SU-DHL-6 (cell line): ENCODE measurements at regions not wholly inside any gene's neighbourhood (a gene's known extent, or its start where the extent isn't known, plus 50 kb on each side); places are given as distances from the start of the nearest gene placed in this dataset.
"Not testable (repeated sequence)": the region's sequence is repeated elsewhere in the genome, so short reads cannot be mapped to it uniquely, and the experiment has no call there.

Experiments used
- H2AFZ ChIP-seq: fragments of 200-600 bp; sonication (generic); 2 replicates; pipeline ENCODE4 v1.6.1; 2014; ENCODE audit warnings: low read depth, mild to moderate bottlenecking, moderate library complexity, mixed read lengths, antibody characterized with exemption, low read length; ENCODE audit not compliant: severe bottlenecking
- H3F3A ChIP-seq: fragments of 200-600 bp; shearing (Covaris generic); 2 replicates; pipeline ENCODE4 v1.6.0; 2016; ENCODE audit warnings: antibody characterized with exemption, mild to moderate bottlenecking; ENCODE audit not compliant: insufficient read depth
- H3K27ac ChIP-seq: fragments of 200-600 bp; sonication (generic); 2 replicates; pipeline ENCODE4 v1.5.1; 2016; ENCODE audit warnings: low read depth, mild to moderate bottlenecking, low read length, moderate library complexity, mixed read lengths
- H3K27me3 ChIP-seq: fragments of 200-600 bp; sonication (generic), shearing (Covaris generic); 2 replicates; pipeline ENCODE4 v1.6.0; 2014; ENCODE audit warnings: mild to moderate bottlenecking, low read length
- H3K36me3 ChIP-seq: fragments of 200-600 bp; sonication (generic); 2 replicates; pipeline ENCODE4 v1.6.1; 2014; ENCODE audit warnings: mild to moderate bottlenecking, low read length, mixed read lengths
- H3K4me2 ChIP-seq: fragments of 300-600, 200-600 bp; shearing (Covaris generic), sonication (generic); 2 replicates; pipeline ENCODE4 v1.6.0; 2014; ENCODE audit warnings: low read length, low read depth, mild to moderate bottlenecking; ENCODE audit not compliant: poor library complexity, severe bottlenecking
- H3K4me3 ChIP-seq: fragments of 200-600 bp; sonication (generic); 2 replicates; pipeline ENCODE4 v1.5.1; 2014; ENCODE audit warnings: antibody characterized with exemption, low read length, mild to moderate bottlenecking, mixed read lengths; ENCODE audit not compliant: insufficient read depth, poor library complexity, severe bottlenecking
- H3K79me2 ChIP-seq: fragments of 200-600 bp; sonication (generic); 2 replicates; pipeline ENCODE4 v1.6.1; 2014; ENCODE audit warnings: mild to moderate bottlenecking, low read length, moderate library complexity; ENCODE audit not compliant: insufficient read depth
- H3K9ac ChIP-seq: fragments of 200-600 bp; sonication (generic); 2 replicates; pipeline ENCODE4 v1.7.0; 2014; ENCODE audit warnings: mild to moderate bottlenecking, low read length
- H3K9me2 ChIP-seq: fragments of 200-600 bp; sonication (generic); replicated peaks from 2 replicates; pipeline ENCODE4 v1.6.1; 2014; ENCODE audit warnings: low read length; ENCODE audit not compliant: insufficient read depth
- H3K9me3 ChIP-seq: fragments of 200-600 bp; sonication (generic); 2 replicates; pipeline ENCODE4 v1.6.1; 2014; ENCODE audit warnings: low read length, mixed read lengths; ENCODE audit not compliant: insufficient read depth
- H4K20me1 ChIP-seq: fragments of 200-600 bp; sonication (generic); 2 replicates; pipeline ENCODE4 v1.6.1; 2014; ENCODE audit warnings: low read depth, mild to moderate bottlenecking, antibody characterized with exemption, low read length, moderate library complexity, mixed read lengths
- EZH2phosphoT487 ChIP-seq: fragments of 200-600 bp; sonication (generic), shearing (Covaris generic); conservative IDR thresholded peaks from 2 replicates; pipeline ENCODE4 v1.6.1; 2018; ENCODE audit warnings: mild to moderate bottlenecking, antibody characterized with exemption, low read length, moderate library complexity, mixed read lengths
- TF ChIP-seq, protein P1 (sequence below): fragments of 200-600 bp; sonication (generic); IDR thresholded peaks from one replicate; pipeline ENCODE4 v1.5.1; 2017; ENCODE audit warnings: antibody characterized with exemption, mild to moderate bottlenecking, low read length, moderate library complexity; ENCODE audit not compliant: insufficient read depth, poor library complexity, severe bottlenecking

DNA sequence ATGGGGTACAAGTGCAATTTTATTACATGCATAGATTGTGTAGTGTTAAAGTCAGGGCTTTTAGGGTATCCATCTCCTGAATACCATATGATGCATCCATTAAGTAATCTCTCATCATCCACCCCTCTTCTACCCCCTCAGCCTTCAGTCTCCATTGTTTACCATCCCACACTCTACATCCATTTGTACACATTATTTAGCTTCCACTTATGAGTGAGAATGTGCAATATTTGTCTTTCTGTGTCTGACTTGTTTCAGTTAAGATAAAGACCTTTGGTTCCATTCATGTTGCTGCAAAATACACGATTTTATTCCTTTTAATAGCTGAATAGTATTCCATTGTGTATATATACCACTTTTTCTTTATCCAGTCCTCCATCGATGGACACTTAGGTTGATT is 222.5 kb upstream of the USP24 start:
- Histone ChIP-seq H4K20me1 (no peaks in the 10 kb centered on the region), H3K4me2 (no peak overlapping the region), H3K27ac (no peak overlapping the region)

DNA sequence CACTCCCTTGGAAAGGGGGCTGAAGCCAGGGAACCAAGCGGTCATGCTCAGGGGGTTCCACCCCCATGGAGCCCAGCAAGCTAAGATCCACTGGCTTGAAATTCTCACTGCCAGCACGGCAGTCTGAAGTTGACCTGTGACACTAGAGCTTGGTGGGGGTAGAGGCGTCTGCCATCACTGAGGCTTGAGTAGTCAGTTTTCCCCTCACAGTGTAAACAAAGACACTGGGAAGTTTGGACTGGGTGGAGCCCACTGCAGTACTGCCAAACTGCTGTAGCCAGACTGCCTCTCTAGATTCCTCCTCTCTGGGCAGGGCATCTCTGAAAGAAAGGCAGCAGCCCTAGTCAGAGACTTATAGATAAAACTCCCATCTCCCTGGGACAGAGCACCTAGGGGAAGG is 215.6 kb upstream of the USP24 start:
- not testable (repeated sequence) for H3K79me2 ChIP-seq, H3K9me3 ChIP-seq, H3K27me3 ChIP-seq, H3K36me3 ChIP-seq, H3K4me2 ChIP-seq, H3K9ac ChIP-seq, H3K9me2 ChIP-seq, H4K20me1 ChIP-seq, H2AFZ ChIP-seq, H3K4me3 ChIP-seq, H3K27ac ChIP-seq, H3F3A ChIP-seq

More for the DNA sequence above, 222.5 kb upstream of the USP24 start:
- H3F3A ChIP-seq = no peaks in the 10 kb centered on the region
- H3K9me2 ChIP-seq = no peaks in the 10 kb centered on the region
- no peak overlapping the region for H3K4me3 ChIP-seq
- H3K36me3 ChIP-seq = no peaks in the 10 kb centered on the region
- no peaks in the 10 kb centered on the region for H3K79me2 ChIP-seq
- no peak overlapping the region for H3K9ac ChIP-seq
- H3K27me3 ChIP-seq = no peaks in the 10 kb centered on the region
- H2AFZ ChIP-seq = no peak overlapping the region
- TF ChIP-seq, protein P1, sequence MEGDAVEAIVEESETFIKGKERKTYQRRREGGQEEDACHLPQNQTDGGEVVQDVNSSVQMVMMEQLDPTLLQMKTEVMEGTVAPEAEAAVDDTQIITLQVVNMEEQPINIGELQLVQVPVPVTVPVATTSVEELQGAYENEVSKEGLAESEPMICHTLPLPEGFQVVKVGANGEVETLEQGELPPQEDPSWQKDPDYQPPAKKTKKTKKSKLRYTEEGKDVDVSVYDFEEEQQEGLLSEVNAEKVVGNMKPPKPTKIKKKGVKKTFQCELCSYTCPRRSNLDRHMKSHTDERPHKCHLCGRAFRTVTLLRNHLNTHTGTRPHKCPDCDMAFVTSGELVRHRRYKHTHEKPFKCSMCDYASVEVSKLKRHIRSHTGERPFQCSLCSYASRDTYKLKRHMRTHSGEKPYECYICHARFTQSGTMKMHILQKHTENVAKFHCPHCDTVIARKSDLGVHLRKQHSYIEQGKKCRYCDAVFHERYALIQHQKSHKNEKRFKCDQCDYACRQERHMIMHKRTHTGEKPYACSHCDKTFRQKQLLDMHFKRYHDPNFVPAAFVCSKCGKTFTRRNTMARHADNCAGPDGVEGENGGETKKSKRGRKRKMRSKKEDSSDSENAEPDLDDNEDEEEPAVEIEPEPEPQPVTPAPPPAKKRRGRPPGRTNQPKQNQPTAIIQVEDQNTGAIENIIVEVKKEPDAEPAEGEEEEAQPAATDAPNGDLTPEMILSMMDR = no peak
- TF ChIP-seq EZH2phosphoT487 = no peak
- H3K9me3 ChIP-seq = no peaks in the 10 kb centered on the region

- H3K4me2 ChIP-seq, H4K20me1 ChIP-seq: not testable (repeated sequence)
These were observed 215.0 kb upstream of the USP24 start for GRCh38 chr1:55430206-55430605.

GRCh38 chr1:55428944-55429931 is 214.1 kb upstream of the USP24 start:
- H3K9me3 ChIP-seq = no peaks in the 10 kb centered on the region
- H3F3A ChIP-seq = no peaks in the 10 kb centered on the region
- H3K4me2 ChIP-seq = no peak overlapping the region
- H3K4me3 ChIP-seq = no peak overlapping the region
- H2AFZ ChIP-seq = no peak overlapping the region
- no peaks in the 10 kb centered on the region for H4K20me1 ChIP-seq
- H3K27me3 ChIP-seq = no peaks in the 10 kb centered on the region
- H3K27ac ChIP-seq = no peak overlapping the region
- no peak for TF ChIP-seq EZH2phosphoT487
- TF ChIP-seq, protein P1 = no peak
- no peak overlapping the region for H3K9ac ChIP-seq
- H3K36me3 ChIP-seq = no peaks in the 10 kb centered on the region
- H3K79me2 ChIP-seq = no peaks in the 10 kb centered on the region
- no peaks in the 10 kb centered on the region; the same call in 1 of the 2 replicates for H3K9me2 ChIP-seq

More at GRCh38 chr1:55430206-55430605, 215.0 kb upstream of the USP24 start:
- H3K36me3 ChIP-seq, H3K27me3 ChIP-seq, H2AFZ ChIP-seq, H3K79me2 ChIP-seq, H3F3A ChIP-seq, H3K9me3 ChIP-seq, H3K9ac ChIP-seq, H3K27ac ChIP-seq, H3K4me3 ChIP-seq, H3K9me2 ChIP-seq: not testable (repeated sequence)
